Epithelial cell of proximal tubule (primary cell): ENCODE measurements at regions not wholly inside any gene's neighbourhood (a gene's known extent, or its start where the extent isn't known, plus 50 kb on each side); places are given as distances from the start of the nearest gene placed in this dataset.

Source experiments
- DNase-seq: peaks from one replicate; pipeline ENCODE4 v3.0.0-alpha.2; 2011; ENCODE audit warnings: low read depth
- H3K4me3 ChIP-seq: 2 replicates; pipeline ENCODE4 v1.5.1; 2011; ENCODE audit warnings: low read depth, mild to moderate bottlenecking, low read length
- TF ChIP-seq, protein P1 (sequence below): conservative IDR thresholded peaks from 2 replicates; pipeline ENCODE4 v1.5.1; 2012; ENCODE audit warnings: low read depth, mild to moderate bottlenecking, low read length

DNA sequence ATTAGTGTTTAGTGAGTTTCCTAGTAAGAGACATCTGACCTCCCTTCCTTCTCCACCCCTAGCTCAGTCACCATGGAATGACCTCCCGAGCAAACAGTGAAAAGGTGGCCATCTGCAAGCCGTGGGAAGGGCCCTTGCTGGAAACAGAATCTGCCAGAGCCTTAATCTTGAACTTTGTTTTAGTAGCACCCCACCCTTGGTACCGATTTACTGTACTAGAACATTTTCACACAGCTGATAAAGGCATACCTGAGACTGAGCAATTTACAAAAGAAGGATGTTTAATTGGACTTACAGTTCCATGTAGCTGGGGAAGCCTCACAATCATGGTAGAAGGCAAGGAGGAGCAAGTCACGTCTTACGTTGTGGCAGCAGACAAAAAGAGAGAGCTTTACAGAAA is 655.8 kb downstream of the TSN start:
- no peak overlapping the region for H3K4me3 ChIP-seq
- no peak for DNase-seq
- TF ChIP-seq, protein P1, sequence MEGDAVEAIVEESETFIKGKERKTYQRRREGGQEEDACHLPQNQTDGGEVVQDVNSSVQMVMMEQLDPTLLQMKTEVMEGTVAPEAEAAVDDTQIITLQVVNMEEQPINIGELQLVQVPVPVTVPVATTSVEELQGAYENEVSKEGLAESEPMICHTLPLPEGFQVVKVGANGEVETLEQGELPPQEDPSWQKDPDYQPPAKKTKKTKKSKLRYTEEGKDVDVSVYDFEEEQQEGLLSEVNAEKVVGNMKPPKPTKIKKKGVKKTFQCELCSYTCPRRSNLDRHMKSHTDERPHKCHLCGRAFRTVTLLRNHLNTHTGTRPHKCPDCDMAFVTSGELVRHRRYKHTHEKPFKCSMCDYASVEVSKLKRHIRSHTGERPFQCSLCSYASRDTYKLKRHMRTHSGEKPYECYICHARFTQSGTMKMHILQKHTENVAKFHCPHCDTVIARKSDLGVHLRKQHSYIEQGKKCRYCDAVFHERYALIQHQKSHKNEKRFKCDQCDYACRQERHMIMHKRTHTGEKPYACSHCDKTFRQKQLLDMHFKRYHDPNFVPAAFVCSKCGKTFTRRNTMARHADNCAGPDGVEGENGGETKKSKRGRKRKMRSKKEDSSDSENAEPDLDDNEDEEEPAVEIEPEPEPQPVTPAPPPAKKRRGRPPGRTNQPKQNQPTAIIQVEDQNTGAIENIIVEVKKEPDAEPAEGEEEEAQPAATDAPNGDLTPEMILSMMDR, result no peak

DNA sequence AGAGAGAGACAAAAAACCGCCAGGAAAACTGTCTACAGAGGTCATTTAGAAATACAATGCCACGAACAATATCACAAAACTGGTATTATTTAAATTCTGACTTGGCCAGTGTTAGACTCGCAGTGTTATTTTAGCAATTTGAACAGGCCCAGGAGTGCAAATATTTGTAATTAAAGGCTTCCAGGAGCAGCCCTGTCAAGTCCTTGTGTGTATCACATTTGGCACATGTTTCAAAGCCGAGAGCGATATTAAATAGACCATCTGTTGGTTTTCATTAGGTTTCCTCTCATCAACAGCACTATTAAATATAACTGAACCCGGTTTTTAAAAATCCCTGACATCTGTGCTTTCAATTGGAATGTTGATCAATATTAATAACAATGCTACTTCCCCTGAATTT is 656.9 kb downstream of the TSN start:
- TF ChIP-seq, protein P1, result no peak
- H3K4me3 ChIP-seq, result no peak overlapping the region
- DNase-seq, result no peak

DNA sequence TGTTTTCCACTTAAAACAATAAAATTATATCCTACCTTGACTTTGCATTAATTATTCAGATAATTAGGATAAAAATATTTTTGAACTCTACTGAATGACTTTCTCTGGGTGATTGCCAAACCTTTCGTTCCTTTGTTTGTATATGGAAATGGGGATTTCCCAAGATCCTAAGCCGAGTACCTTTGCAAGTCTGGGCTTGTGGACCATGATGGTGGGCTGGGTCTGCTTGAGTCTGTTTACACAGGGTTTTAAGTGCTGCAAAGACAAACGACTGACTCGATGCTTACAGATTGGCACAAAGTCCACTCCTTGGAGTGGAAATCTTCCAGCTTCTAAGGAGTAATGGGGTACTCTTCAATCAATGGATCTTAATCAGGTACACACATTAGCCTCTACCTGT is 659.5 kb downstream of the TSN start:
- TF ChIP-seq, protein P1, result no peak
- H3K4me3 ChIP-seq, result no peak overlapping the region
- no peak for DNase-seq

DNA sequence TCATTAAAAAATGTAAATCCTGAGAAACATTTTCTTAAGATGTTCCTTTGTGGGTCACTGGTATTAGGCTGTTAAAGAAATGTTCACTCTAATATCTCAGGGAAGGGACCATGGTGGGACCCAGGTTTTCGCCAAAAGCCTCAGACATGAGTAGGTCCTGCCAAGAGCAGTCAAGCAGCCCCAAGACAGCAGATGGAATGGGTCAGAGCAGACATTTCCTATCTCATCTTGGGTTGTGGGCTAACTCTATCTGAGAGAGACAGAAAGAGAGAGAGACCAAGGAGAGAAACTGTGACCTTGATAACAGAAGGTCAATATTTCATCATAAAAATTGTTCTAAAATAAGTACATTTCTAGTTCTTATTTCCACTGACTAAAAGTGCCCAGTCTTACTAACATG is 661.7 kb downstream of the TSN start:
- no peak overlapping the region for H3K4me3 ChIP-seq
- no peak for DNase-seq
- TF ChIP-seq, protein P1, result no peak

DNA sequence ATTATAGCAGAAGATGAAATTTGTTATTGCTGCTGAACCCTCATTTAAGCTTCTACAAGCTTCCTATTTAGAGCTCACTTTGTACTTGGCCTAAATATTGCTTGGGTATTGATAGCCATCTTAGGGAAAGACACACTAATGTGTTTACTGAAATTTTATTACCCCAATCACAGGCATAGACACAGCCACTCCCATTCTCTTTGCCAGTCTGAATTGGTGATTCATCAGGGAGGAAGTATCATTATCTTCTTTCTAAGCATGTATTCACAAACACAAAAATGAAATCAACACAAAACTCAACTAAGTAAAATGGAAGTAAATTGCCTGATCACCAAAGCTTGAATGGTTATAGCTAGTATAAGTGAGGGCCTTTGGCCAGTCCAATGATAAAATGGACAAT is 666.3 kb downstream of the TSN start:
- TF ChIP-seq, protein P1, result no peak
- no peak for DNase-seq
- no peak overlapping the region for H3K4me3 ChIP-seq

DNA sequence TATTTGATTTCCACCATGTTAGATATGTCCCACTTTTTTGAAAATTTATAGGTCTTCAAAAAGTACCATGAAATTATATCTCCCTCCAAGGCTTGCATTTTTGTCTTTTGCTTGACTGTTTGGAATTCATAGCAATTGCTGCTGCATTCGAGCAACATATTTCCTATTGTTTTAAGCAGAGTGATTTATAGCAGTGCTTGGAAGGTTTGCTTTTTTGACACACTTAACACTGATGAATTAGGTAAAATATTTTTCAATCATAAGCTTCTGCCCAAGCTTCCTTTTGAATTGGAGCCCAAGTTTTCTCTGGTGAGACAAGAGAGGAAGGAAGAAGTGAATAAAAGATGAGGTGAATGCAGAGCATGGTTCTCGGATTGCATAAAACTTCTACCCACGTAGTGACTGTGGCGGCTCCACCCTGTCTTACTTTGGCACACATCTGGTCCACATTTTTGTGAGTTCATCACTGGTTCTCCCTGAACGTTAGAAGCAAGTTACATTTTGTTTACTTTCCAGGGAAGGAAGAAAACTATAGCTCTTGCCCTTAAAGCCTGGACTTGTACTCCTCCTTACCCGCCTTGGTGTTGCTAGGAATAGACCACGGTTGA is 667.0 kb downstream of the TSN start:
- TF ChIP-seq, protein P1, result no peak
- DNase-seq, result no peak
- no peak overlapping the region for H3K4me3 ChIP-seq

DNA sequence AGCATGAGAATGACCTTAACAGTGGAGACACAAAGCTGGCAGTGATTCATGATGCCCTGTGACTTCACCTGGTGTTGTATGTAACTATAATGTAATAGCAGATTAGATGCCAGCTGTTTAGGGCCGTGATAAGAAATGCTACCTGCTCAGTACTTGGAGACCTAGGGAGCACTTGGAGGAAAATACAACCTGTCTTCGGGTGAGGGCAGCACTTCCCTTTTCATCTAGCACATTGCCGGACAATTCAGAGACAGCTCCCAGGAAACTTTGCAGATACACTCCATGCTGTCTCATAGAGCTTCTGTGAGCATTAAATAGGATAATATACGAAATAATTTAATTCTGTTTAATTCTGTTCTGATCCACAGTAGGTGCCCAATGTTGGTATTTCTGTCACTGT is 668.5 kb downstream of the TSN start:
- TF ChIP-seq, protein P1, result no peak
- no peak for DNase-seq
- H3K4me3 ChIP-seq, result no peak overlapping the region
